Stromal cell of bone marrow (primary cell): ENCODE measurements at regions not wholly inside any gene's neighbourhood (a gene's known extent, or its start where the extent isn't known, plus 50 kb on each side); places are given as distances from the start of the nearest gene placed in this dataset.

ENCODE experiments used
- DNase-seq: peaks from one replicate; pipeline ENCODE4 v3.0.0-alpha.2; 2012; ENCODE audit warnings: low read depth

- peak; percentile 45 for DNase-seq
Observed at GRCh38 chr2:18889565-18890332, 300.4 kb upstream of the NT5C1B start.

GRCh38 chr2:18885457-18885856 is 296.1 kb upstream of the NT5C1B start:
- no peak for DNase-seq

GRCh38 chr2:18883616-18884456 is 294.5 kb upstream of the NT5C1B start:
- peak; percentile 19 for DNase-seq

GRCh38 chr2:18871430-18871829 is 282.1 kb upstream of the NT5C1B start:
- no peak for DNase-seq

- DNase-seq, result no peak
Observed at GRCh38 chr2:18870307-18870706, 280.9 kb upstream of the NT5C1B start.

- DNase-seq, result no peak
Observed at GRCh38 chr2:18861951-18862350, 272.6 kb upstream of the NT5C1B start.

GRCh38 chr2:18860179-18860578 is 270.8 kb upstream of the NT5C1B start:
- DNase-seq, result peak; percentile 30

- DNase-seq, result no peak
Observed at GRCh38 chr2:18856765-18857164, 267.4 kb upstream of the NT5C1B start.

GRCh38 chr2:18855027-18855426 is 265.7 kb upstream of the NT5C1B start:
- no peak for DNase-seq

GRCh38 chr2:18849841-18850578 is 260.6 kb upstream of the NT5C1B start:
- DNase-seq, result no peak

- DNase-seq, result no peak
Observed at GRCh38 chr2:18848646-18849045, 259.3 kb upstream of the NT5C1B start.

- no peak for DNase-seq
Observed at GRCh38 chr2:18845854-18846445, 256.6 kb upstream of the NT5C1B start.

GRCh38 chr2:18842836-18843235 is 253.5 kb upstream of the NT5C1B start:
- DNase-seq, result no peak

- no peak for DNase-seq
Observed at GRCh38 chr2:18841248-18842150, 252.1 kb upstream of the NT5C1B start.

- no peak for DNase-seq
Observed at GRCh38 chr2:18837240-18837639, 247.9 kb upstream of the NT5C1B start.

- no peak for DNase-seq
Observed at GRCh38 chr2:18836436-18836835, 247.1 kb upstream of the NT5C1B start.

- no peak for DNase-seq
Observed at GRCh38 chr2:18835787-18836186, 246.4 kb upstream of the NT5C1B start.

- peak; percentile 84 for DNase-seq
Observed at GRCh38 chr2:18834341-18834740, 245.0 kb upstream of the NT5C1B start.

- DNase-seq, result no peak
Observed at GRCh38 chr2:18833941-18834340, 244.6 kb upstream of the NT5C1B start.

GRCh38 chr2:18831916-18832510 is 242.6 kb upstream of the NT5C1B start:
- DNase-seq, result no peak

GRCh38 chr2:18830962-18831361 is 241.6 kb upstream of the NT5C1B start:
- DNase-seq, result no peak
